ENCODE measurements at regions not wholly inside any gene's neighbourhood (a gene's known extent, or its start where the extent isn't known, plus 50 kb on each side); places are given as distances from the start of the nearest gene placed in this dataset.

DNA sequence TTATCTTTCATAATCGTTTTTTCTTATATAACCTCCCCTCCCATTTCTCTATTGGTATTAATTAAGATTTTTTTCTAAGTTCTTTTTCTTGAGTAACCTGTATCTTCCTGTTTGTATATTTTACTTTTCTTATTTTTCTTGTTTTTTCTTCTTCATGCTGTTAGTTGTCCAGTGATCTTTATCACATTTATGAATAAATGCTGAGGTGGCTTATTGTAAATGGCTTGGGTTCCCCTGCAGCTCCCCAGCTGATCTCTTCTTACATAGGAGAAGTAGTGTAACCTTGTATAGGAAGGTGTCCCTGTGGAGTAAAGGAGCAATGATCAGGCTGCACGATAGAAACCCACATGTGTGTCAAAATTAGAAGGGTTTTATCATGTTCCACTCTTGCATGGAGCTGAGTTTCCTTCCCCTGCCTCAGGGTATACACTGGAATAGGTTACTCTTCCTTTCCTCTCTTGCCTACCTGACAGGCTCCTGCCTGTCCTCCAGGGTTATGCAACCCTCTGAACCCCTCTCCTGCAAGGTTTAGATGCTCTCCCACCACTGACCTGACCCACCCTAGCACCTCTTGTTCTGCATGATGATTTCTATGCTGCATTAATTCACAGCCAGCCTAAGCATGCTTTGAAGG is 334.8 kb upstream of the RGS6 start:
- TF ChIP-seq EGR1 (IDR thresholded peaks at IDR 0.05; ENCODE audit: low read depth in 2 of 2) (no peak), HNF4A (conservative IDR thresholded peaks at IDR 0.05) (no peak), JUND (IDR thresholded peaks at IDR 0.05) (no peak), YY1 (IDR thresholded peaks at IDR 0.05) (no peak), GABPA (IDR thresholded peaks at IDR 0.05 in 1 of 2, conservative IDR thresholded peaks at IDR 0.05 in 1 of 2) (no peak), SP1 (IDR thresholded peaks at IDR 0.05) (no peak), TAF1 (conservative IDR thresholded peaks at IDR 0.05) (no peak)
- TF ChIP-seq, protein P1, sequence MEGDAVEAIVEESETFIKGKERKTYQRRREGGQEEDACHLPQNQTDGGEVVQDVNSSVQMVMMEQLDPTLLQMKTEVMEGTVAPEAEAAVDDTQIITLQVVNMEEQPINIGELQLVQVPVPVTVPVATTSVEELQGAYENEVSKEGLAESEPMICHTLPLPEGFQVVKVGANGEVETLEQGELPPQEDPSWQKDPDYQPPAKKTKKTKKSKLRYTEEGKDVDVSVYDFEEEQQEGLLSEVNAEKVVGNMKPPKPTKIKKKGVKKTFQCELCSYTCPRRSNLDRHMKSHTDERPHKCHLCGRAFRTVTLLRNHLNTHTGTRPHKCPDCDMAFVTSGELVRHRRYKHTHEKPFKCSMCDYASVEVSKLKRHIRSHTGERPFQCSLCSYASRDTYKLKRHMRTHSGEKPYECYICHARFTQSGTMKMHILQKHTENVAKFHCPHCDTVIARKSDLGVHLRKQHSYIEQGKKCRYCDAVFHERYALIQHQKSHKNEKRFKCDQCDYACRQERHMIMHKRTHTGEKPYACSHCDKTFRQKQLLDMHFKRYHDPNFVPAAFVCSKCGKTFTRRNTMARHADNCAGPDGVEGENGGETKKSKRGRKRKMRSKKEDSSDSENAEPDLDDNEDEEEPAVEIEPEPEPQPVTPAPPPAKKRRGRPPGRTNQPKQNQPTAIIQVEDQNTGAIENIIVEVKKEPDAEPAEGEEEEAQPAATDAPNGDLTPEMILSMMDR (IDR thresholded peaks at IDR 0.05; ENCODE audit: low read depth, low read length, missing input control) = no peak
- TF ChIP-seq, protein P2, sequence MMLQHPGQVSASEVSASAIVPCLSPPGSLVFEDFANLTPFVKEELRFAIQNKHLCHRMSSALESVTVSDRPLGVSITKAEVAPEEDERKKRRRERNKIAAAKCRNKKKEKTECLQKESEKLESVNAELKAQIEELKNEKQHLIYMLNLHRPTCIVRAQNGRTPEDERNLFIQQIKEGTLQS (IDR thresholded peaks at IDR 0.05) = no peak
- TF ChIP-seq, protein P3, sequence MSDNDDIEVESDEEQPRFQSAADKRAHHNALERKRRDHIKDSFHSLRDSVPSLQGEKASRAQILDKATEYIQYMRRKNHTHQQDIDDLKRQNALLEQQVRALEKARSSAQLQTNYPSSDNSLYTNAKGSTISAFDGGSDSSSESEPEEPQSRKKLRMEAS (IDR thresholded peaks at IDR 0.05) = no peak
- TF ChIP-seq, protein P4, sequence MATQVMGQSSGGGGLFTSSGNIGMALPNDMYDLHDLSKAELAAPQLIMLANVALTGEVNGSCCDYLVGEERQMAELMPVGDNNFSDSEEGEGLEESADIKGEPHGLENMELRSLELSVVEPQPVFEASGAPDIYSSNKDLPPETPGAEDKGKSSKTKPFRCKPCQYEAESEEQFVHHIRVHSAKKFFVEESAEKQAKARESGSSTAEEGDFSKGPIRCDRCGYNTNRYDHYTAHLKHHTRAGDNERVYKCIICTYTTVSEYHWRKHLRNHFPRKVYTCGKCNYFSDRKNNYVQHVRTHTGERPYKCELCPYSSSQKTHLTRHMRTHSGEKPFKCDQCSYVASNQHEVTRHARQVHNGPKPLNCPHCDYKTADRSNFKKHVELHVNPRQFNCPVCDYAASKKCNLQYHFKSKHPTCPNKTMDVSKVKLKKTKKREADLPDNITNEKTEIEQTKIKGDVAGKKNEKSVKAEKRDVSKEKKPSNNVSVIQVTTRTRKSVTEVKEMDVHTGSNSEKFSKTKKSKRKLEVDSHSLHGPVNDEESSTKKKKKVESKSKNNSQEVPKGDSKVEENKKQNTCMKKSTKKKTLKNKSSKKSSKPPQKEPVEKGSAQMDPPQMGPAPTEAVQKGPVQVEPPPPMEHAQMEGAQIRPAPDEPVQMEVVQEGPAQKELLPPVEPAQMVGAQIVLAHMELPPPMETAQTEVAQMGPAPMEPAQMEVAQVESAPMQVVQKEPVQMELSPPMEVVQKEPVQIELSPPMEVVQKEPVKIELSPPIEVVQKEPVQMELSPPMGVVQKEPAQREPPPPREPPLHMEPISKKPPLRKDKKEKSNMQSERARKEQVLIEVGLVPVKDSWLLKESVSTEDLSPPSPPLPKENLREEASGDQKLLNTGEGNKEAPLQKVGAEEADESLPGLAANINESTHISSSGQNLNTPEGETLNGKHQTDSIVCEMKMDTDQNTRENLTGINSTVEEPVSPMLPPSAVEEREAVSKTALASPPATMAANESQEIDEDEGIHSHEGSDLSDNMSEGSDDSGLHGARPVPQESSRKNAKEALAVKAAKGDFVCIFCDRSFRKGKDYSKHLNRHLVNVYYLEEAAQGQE (IDR thresholded peaks at IDR 0.05) = no peak
